ENCODE measurements at regions not wholly inside any gene's neighbourhood (a gene's known extent, or its start where the extent isn't known, plus 50 kb on each side); places are given as distances from the start of the nearest gene placed in this dataset.

DNA sequence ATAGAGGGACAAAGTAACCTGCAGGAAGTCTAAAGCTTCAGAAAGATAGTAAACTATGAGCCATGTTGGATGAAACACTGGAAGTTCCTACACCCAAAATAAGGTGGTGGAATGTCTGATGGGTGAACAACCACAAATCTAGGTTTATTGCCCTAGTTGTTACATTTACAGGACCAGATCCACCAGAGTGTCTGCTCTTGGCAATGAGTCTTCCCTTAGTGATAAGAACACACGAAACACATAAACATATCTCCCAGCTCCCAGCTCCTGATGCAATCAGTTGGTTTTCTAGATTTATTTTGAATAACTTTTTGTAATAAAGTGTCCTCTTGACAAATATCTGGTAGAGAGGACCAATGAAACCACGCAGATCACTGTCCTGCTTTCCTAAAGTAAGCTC, 329.7 kb upstream of the WWC1 start:
- DNase-seq = no peak

DNA sequence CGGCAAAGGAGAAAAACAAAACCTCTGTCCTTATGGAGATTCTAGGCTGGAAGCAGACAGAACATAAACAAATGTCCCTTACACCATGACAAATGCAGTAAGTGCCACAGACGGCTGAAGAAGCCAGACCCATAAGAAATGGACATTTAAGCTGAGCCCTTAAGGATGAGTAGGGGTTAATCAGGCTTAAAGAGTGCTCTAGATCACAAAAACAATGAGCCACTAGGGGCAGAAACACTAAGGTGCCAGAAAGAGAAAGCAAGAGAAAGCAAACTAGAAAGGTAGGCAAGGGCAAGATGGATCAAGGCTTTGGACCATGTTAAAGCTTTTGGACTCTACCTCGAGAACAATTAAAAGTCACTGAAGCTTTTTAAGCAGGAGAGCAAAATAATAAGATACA, 326.9 kb upstream of the WWC1 start:
- no peak for DNase-seq

DNA sequence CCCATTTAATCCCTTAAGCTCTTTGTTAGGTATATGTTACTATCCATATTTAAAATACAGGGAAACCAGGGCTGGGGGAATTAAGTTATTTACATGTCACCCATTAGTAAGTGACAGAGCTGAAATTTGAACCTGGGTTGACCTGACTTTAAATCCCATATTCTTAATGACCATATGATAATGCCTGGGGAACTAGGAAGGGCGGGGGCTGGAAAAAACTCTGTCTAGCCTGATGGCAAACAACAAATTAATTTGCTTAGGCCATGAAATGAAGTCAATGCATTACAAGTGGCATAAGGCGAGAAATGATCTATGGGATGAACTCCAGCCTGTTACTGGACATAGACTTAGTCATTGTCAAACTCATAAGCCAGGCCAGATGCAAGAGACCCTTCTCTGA, 325.7 kb upstream of the WWC1 start:
- no peak for DNase-seq

DNA sequence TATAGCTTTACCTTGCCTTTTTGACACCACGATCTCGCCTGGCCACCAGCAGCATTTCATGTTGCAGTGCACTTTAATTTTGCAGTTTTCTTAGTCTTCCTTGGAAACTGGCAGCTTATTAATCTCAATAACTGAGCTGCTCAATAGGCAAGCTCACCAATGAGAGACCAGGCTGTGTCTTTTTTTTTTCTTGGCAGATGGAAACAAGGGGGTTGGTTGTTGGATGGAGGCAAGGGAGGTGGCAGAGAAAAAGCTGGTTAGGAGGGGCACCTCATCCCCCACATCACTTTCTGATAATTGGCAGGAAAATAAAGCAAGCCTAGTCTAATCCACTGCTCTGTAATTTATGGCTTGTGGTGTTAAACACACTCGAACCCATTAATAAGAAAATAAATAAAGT, 324.5 kb upstream of the WWC1 start:
- no peak for DNase-seq

DNA sequence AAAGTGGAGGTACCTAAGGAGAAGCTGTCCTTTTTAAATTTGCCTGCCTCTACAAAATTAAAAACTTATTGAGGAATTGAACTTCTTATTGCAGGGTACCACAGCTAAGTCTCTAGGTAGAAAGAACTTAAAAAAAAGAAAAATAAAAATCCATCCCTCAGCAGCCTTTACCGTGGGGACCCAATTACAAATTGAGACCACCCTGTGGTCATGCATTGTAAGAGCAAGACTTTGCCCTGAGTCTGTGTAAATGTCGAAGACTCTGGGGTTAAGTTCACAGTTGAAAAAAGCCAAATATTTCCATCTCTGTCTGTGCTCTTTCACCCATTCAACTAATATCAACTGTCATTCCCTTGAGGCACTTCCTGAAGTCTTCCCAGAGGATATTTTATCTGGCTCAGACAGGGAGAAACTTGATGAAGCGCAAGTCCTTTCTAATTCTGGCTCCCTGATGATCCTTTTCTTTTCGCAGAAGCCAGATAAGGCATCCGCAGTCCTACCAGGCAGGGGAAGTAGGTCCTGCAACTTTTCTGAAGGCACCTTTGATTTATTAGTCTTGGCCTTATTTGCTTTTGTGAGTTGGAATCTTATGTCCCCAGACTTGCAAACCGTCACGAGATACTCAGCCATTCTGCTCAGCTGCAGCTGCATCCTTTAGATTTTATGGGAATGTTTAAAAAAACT, 323.8 kb upstream of the WWC1 start:
- no peak for DNase-seq

DNA sequence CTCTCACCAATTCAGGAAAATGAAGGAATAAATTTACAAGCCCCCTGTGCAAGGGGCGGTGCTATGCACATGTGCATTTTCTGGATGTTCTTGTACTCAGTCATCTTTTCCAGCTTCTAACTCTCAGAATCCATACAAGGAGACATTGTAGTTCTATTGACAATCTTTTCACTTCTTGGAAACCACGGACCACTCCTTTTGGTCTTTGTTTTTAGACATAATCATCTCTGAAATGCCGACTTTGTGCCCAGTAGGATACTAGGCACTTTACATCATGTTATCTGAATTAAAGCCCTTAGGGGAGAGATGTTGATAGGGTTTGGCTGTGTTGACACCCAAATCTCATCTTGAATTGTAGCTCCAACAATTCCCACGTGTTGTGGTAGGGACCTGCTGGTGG, 322.6 kb upstream of the WWC1 start:
- DNase-seq = no peak

DNA sequence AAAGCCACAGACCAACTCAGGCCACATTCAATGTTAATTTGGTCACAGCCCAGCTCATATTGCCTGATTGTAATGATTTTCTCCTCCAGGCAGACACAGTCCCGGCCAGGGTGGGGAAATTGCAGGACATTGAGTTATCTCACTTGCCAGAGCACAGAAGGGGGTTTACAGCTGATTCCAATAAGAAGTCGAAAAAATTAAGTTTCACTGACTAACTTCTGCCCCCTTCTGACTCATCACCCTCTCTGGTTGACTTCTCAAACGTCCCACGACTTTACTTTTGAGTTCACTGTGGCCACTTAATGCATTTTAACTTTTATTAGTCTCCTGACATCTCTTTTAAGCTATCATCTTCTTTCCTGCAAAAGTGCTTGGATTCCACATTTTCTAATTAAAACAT, 321.4 kb upstream of the WWC1 start:
- no peak for DNase-seq

DNA sequence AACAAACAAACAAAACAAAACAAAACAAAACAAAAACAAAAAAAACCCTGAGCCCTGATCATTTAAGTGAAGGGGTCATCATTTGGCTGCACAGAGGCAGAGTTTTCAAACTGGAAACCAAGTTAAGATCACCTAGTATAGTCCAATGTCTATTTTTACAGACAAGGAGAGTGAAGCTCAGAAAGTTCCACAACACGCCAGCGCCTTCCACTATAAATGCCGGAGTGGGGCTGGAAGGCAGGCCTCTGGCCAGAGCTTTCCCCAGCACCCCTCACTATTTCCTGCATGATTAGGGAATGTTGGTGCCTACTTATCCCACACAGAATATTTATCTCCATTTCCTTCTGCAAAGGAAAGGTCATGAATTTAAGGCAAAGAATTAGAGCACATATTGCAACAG, 319.7 kb upstream of the WWC1 start:
- DNase-seq = no peak

DNA sequence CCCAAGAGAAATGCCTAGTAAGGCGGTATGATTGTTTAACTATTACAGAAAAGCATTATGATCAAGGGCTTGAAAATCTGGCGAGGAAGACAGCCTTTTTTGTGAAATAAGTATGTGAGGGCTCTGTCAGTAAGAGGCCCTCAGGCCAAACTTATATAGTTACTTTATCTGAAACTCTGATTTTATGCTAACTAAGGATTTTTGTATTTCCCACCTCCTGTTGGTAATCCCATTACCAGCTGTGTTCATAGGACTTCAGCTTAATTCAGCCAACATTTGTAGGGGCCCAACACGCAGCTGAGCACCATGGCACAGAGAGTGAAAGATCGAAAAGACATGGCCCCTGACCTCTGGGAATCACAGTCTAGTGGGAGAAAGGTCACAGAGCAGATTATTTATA, 318.3 kb upstream of the WWC1 start:
- DNase-seq = no peak

DNA sequence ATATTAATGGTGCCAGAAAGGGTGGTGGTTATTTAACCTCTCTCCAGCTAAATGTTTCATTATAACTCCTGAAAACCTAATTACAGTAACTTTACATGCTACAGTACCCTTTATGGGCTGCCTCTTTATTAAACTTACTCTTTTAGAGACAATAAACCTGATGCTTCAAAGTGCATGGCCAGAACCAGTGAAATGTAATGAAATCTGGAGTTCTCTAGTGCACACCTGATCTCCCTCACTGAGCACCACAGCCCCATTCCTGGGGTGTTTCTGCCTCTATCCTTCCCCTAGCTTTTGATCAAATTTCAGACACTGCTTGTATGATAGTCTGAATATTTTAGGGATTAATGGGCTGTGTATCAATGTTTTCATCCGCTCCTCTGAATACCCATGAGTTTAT, 306.5 kb upstream of the WWC1 start:
- no peak for DNase-seq

DNA sequence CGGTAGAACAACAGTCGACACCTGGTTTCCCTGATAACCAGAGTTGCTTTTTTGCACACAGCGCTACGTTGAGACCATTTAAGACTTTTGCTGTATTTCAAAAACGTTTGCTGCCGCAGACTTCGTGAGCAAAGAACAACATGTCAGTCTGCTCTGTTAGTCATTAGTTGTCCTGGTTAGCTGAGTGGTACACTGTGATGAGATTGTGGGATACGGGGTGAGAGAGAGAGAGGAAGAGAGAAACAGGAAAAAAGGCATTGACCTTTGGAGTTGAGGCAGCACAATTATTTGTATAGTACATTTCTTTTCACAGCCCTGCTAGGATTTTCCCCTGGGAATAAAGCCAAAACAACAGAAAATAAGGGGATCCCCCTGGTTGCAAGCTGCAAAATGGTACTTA, 306.1 kb upstream of the WWC1 start:
- no peak for DNase-seq

DNA sequence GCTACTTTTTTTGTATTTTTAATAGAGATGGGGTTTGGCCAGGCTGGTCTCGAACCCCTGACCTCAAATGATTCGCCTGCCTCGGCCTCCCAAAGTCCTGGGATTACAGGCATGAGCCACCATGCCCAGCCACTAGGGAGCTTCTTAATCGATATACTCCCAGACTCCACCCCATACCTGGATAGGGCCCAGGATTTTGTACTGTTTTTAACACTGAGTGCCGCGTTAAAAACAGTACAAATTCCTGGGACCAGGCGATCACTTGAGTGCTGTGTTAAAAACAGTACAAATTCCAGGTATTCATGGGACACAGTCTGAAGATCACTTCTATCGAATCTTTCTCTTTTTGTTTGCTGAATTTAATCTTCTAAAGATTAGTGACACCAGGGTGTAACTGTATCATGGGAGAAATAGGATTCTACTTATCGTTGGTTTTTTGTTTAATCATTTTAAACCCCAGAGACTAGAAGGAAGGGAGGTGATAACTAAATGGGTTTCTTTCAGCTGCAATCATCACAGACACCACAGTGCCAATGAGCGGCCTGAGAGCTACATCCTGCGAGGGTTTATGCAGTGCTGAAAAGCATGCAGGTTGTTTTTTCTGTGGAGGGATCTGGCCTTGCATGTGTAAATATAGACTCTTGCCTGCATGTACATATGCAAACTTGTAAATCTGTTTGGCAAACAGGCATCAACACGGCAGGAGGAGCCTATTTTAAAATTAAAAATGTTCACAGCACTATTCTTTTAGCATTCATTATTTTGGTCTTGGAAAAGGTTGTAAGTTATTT, 303.8 kb upstream of the WWC1 start:
- DNase-seq = no peak

DNA sequence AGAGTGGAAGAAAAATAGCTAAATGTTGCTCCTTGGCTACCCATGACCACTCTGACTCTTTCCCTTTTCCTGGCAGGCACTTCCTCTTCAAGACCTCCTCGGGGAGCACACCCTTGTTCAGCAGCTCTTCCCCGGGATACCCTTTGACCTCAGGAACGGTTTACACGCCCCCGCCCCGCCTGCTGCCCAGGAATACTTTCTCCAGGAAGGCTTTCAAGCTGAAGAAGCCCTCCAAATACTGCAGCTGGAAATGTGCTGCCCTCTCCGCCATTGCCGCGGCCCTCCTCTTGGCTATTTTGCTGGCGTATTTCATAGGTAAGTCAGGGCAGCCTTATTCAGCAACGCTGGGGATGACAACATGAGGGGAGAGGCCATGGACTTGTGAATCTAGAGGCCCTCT, 298.6 kb upstream of the WWC1 start:
- DNase-seq = no peak

DNA sequence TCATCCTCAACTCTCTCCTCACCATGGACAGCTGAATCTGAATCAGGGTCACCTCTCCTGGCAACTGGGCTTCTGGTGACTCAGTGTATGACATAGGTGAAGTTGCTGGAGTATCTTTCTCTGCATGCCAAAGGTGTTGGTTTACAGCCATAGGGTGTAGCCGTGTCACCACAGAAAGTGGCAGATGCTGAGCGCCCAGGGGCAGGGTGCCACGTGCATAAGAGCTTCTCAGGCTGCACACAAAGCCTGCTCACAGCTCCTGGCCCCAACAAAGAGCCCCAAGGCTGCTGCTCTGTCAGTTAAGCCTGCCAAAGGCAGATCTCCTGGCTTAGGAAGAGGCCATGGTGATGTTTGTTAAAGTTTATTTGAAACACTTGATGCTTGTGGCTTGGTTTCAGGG, 297.7 kb upstream of the WWC1 start:
- no peak for DNase-seq

DNA sequence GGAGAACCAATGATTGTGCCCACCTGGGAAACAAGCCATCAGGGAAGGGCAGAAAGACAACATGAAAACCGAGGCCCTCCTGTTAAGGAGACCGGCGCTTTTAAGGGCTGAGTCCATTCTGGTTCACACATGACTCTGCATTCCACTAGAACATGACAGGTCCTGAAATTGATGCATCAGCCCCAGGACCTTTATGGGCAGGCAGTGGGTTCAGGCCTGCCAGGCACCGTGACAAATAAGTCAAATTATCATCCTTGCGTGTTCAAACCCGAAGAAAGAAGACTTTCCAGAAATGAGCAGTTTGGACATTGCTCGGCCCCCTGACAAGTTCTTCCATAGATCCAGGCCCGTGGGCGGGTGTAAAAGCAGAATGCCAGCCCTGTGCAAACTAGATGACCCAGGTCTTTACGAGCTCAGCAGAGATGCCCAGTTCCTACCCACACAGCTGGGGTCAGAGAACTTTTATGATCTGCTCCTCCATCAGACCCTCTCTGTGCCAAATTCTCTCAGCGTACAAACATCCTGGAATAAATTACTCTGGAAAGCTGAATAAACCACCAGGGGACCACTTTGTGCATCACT, 295.5 kb upstream of the WWC1 start:
- no peak for DNase-seq

DNA sequence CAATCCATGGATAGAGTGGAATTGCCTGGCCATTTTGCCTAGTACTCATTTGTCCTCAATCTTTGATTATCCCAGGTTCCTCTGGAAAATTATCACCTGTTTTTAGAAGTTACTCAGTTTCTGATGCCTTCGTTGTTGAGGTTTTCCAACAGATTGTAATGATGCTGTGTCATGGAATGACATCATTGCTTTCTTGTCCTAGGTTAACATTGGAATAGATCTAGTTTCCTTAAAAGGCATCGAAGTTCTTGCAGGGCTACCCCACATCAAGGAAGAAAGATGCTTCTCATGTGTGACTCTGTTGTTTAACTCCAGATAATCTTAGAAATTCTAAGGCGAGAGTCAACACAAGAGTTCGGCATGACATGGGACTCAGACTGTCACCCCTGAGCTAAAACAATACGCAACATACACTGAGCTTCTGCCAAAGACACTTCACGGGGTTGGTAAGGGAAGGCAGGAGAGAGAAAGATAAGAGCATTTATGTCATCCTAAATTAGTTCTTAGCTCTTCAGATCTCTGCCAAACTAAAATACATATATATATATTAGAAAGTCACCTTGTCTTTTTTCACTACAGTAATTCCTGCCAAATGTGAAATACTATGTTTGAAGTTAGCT, 293.2 kb upstream of the WWC1 start:
- DNase-seq = no peak

DNA sequence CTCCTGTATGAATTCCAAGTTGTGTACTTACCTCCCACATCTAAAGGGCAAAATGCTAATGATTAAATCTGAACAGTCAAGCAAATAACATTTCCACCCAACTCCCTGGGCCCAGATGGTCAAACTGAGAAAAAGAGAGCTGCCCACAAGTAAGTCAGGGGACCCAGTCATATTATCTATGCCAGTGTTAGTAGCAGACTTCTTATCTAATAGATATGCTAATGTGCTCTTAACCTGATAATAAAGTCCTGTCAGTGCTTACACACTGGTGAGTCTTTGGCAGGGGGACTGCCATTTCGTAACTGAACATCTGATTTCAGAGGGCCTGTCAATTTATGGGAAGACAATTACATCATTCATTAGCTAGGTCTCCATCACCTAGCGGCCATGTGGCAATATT, 292.3 kb upstream of the WWC1 start:
- DNase-seq = no peak

DNA sequence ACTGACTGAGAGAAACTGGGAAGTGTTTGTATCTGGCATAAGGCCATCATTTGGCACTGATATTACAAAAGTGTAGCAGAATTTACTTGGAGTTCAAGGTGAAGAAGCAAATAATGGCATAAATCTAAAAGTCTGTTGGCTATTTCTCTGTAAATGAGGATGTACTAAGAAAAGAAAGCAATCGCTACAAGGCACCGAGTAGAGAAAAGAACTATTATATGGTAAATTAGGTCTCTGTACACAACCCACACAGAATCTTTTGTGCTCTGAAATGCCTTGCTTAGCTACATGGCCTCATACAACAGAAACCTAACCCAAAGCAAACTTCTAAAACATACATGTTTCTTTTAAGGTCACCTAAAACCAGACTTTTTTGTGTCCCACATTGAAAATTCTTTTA, 290.1 kb upstream of the WWC1 start:
- DNase-seq = no peak

DNA sequence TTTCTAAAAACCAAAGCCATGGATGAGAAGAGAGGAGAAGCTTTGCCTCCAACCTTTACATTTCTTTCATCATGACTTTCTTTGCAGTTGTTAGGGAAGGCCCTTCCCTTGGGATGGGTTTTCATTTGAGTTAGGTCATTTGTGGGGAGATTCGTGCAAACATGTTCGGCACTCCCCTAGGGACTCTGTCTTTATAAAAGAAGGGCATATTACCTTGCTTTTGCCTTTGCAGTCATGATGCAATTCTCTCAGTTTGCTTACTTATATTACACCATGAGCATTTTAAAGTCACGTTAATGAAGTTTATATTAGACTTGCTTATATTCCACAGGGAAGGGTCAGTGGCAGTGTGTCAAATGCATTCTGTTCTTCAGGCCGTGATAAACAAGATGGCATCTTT, 289.3 kb upstream of the WWC1 start:
- DNase-seq = no peak

DNA sequence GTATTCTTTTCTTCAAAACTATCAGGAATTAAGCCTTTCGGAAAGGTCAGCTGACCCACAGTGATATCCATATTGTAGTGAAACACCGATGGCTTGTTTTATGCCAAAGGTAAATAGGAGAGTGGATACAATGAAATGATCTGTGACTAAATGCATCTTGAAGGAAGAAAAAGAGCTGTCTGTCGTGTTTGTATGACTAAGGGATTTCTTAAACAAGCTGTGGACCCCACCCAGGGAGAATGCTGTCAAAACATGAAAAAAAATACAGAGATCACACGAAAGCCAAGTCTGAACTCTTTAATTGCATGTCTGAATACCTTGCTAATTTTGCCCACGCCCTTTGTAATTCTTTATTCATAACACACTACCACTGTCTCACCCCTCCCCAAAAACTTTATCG, 286.4 kb upstream of the WWC1 start:
- no peak for DNase-seq

DNA sequence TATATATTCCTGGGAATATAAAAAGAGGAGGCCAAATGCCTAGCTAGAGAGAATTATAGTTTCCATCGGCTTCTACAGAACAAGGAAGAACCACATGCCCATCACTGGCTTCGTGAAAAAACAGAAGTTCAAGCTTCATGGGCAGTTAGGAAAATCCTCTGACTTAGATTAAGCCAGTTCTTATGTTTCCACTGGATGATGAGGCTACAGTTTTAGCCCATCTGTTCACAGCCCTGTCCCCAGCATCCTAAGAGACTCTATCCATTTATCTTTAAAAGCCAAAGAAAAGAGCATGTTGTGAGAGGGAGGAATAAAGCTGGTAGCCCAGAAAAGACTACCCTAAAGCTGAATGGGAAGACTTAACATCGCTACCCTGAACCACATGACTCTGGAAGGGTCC, 285.5 kb upstream of the WWC1 start:
- no peak for DNase-seq

DNA sequence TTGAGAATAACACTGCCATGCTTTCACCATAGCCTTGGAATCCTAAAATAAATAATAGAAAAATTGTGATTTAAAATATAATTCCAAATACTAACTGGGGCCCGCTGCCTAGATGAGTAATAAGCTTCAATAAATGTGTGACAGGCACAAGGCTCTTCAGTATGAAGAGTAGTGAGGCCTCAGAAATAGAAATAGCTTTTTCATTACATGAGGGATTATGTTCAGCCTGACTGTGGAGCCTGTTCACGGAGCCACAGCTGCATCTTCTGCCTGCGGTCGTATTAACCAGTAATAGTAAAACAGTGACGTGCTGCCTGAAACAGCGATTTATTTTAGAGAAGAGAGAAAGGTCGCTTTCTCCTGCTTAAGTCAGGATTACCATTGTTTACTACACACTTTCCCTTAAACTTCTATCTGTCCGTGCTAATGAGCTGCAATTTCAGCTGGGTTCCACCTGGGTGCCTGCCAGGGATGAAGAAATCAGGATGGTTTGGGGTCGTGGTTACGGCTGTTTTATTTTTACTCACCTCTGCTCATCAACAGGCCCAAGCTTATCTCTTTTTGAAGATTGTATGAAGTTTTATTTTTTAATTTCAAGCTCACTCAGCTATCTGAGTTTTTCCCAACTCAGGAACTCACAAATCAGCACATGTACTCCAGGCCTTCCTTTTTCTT, 284.9 kb upstream of the WWC1 start:
- no peak for DNase-seq

DNA sequence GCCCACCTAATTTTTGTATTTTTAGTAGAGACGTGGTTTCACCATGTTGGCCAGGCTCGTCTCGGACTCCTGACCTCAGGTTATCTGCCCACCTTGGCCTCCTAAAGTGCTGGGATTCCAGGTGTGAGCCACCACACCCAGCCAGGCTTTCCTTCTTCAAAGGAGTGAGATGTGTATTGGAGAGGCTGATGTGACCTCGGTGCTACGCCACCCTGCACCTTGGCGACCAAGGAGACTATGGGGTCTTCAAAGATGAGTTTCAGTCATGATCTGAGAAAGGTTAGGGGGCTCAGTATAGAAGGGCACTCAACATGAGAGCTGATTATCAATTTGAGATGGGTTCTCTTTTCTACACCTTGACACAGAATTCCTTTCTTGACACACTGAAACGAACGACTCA, 284.2 kb upstream of the WWC1 start:
- no peak for DNase-seq

DNA sequence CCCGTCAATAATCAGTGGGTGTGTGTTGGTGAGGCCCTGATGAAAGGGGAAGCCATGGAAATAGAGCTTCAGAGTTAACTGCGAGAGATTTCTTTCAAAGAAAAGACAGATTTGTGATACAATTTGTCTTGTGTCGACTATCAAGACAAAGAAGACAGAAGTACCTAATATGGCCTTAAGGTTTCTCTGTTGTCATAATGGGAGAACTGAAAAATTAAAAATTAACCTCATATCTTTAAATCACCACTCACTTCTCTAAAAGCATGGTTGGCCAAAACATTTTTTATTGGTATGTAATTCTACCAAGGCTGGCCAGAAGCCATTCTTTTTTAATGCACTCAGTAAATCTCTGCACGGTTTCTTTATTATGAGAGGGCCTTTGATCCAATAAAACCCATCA, 282.9 kb upstream of the WWC1 start:
- no peak for DNase-seq

Measured in activated gamma-delta T cell treated with Interleukin-2 at 50 U/mL for 16 hours (primary cell).